Non-pigmented ciliary epithelial cell (primary cell): ENCODE measurements at regions not wholly inside any gene's neighbourhood (a gene's known extent, or its start where the extent isn't known, plus 50 kb on each side); places are given as distances from the start of the nearest gene placed in this dataset.

Experiments
- DNase-seq: peaks from one replicate; pipeline ENCODE4 v3.0.0-alpha.2; 2010; ENCODE audit warnings: low read depth

DNA sequence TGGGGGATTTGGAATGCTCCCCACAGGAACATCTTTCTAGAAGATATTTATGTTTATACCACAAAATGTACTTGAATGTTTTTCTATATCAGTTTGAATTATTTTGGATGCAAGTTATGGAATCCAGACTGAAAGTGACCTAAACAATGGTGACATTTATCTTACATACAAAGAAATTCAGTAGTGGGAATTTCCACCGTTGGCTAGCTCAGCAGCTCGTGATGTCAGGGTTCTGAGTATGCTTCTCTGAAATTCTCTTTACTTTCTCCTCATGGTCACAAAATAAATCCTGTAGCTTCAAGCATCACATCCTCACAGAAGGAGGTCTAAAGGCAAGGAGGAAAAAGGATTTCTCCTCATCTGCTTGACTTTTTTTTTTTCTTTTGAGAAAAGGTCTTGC lies 105.3 kb downstream of the AKAIN1 start:
- DNase-seq, result no peak

DNA sequence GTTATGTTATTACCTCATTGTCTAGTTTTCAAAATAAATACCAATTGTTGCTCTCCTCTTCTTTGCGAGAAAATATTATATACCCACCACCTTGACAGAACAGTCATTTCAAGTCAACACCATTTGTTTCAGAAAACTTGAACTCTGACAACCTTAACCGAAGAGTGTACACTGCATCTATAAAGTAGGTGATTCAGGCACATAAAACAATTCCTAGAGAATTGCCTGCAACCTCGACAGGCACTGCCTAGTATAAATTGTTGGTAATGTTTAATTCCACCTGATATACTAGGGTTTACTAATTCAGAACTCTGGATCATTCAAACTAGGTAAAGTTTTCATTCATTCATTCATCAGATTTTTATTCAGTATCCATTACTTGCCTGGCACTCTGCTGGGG lies 121.8 kb downstream of the AKAIN1 start:
- no peak for DNase-seq

DNA sequence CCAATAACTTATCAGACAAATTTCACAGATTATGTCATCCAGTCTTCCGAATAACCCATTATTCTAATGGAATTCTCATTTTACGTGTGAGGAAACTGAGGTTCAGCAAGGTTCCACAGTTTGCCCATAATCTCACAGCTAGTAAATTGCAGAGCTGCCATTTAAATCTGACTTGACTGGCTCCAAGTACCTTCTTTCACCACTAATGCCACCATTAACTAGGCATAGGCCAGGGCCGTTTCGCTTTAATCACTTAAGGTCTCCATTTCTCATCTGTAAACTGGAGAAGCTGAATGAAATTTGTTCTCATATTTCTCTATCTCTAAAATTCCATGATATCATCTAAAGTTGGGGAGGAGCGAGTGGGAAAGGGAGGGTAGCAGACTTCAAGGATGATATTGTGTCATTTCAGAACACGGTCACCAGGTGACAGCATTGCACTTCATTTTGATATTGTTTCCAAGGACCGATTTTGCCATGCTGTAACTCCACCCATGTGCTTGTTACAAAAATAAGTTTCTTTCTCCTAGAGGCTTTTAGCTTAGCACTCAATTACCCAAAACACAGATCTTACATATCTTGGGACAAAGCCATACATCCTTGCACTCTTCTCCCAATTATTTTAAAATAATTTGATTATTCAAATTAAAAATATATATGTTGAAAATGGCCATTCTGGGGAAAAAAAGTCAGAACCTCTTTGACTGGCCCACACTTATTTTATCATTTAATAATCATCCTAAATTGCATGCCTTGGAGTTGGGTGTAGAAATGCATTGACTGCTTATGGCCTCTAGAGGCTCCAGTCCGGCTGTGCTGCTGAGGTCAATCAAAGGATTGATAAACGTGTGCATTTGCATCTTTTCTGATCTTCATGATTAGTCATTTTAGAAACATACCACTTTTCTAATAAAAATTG lies 123.8 kb downstream of the AKAIN1 start:
- no peak for DNase-seq

DNA sequence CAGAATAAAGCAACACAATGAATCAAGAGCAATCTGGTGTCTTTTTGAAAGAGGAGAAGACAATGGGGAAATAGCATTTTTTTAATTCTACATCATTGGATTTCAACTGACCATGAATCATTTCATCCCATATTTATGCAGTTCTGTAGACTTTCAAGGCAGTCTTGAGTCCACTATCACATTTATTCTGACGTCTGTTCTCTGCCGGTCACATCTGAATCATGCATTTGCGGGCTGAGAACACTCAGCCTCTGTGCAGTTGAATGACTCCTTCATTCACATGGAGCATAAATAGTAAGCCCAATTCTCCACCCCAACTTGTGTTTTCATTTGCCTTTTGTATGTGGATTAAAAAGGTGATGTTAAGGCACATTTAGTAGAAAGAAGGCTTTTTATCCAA lies 128.2 kb downstream of the AKAIN1 start:
- no peak for DNase-seq

DNA sequence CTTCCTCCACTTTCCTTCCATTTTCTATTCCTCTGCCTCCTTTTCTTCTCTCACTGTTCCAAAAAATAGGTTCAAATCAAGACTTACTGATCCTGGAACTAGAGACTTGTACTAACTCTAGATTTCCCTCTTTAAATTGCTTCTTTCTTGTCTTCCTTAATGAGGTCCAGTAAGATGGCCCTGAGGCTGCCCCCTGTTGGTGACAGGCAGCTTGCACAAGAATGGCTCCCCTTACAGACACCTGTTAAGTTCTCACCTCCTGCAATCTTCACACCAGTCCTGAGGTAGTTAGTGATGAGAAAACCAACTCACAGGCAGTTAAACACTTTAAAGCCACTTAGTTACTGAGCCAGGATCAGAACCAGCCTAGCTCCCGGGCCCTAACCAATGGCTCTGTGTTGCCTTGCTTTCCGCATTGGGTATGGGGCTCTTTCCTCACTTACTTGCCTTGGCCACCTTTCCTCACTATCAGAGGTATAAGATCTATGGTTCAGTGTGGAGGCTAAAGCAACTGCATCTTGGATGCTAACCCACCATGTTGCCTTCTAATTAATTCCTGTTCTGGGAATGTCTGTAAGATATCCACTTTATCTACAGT lies 130.6 kb downstream of the AKAIN1 start:
- no peak for DNase-seq

DNA sequence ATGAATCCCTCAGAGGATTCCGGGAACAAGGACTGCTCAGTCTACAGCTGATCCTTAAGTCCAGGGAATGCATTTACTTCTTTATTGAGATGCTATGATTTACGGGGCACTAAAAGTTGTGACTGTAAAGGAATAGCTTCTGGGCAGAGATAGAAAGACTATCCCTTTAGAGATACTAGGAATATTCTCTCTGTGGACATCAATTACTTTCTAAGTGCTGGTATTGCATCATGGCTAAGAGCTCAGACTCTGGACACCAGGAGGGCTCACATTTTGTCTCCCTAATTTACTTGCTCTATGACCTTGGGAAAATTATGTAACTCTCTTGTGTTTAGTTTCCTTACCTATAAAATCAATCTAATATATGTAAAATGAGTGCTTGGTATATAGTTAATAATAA lies 131.4 kb downstream of the AKAIN1 start:
- no peak for DNase-seq

DNA sequence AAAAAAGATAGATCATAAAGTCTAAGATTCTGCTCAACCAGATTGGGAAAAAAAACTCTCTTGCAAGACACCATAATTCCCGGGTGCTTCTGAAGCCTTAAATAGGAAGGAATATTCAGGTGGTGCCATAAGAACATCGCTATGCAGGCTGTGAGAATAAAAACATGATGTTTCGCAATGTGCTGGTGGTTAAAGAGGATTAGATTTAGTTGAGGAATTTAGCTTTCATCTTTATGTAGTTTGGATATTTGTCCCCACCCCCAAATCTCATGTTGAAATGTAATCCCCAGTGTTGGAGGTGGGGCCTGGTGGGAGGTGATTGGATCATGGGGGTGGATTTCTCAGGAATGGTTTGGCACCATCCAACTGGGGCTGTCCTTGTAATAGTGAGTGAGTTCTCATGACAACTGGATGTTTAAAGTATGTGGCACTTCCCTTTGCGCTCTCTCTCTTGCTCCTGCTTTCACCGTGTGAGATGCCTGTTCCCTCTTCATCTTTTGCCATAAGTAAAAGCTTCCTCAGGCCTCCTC lies 132.2 kb downstream of the AKAIN1 start:
- DNase-seq, result no peak

DNA sequence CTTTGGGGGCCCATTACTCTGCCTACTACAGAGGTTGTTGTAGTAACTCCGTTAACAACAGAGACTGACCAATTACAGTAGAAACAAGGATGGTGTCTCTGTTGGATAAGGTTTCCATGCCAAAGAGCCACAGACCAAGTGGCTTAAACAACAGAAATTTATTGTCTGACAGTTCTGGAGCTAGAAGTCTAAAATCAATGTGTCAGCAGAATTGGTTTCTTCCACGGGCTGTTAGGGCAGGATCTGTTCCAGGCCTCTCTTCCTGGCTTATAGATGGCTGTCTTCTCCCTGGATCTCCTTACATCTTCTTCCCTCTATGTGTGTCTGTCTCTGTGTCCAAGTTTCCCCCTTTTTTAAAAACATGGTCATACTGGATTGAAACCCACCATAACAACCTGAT lies 135.3 kb downstream of the AKAIN1 start:
- no peak for DNase-seq

DNA sequence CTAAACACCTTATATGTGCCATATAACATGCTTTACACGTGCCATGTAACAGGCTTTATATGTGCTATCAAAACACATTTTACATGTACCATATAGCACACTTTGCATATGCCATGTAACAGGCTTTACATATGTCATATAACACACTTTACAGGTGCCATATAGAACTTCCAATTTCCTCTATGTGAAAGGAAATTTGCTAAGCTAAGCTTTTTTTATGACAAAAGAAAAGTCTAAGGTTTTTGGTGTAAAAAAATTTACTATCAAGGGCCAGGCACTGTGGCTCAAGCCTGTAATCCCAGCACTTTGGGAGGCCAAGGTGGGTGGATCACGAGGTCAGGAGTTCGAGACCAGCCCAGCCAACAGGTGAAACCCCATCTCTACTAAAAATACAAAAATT lies 136.5 kb downstream of the AKAIN1 start:
- DNase-seq, result no peak

DNA sequence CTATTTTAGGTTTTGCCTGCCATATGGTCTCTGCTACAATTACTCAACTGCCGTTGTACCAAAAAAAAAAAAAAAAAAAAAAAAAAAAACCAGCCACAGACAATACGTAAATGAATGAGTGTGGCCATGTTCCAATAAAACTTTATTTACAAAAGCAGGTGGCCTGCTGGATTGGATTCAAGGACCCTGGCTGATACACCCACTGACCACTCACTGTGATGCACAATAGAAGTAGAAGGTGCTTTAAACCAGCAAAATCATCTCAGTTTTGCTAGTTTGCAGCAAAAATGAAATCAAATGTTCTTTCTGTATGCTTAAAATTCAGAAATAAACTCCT lies 137.4 kb downstream of the AKAIN1 start:
- DNase-seq, result no peak

DNA sequence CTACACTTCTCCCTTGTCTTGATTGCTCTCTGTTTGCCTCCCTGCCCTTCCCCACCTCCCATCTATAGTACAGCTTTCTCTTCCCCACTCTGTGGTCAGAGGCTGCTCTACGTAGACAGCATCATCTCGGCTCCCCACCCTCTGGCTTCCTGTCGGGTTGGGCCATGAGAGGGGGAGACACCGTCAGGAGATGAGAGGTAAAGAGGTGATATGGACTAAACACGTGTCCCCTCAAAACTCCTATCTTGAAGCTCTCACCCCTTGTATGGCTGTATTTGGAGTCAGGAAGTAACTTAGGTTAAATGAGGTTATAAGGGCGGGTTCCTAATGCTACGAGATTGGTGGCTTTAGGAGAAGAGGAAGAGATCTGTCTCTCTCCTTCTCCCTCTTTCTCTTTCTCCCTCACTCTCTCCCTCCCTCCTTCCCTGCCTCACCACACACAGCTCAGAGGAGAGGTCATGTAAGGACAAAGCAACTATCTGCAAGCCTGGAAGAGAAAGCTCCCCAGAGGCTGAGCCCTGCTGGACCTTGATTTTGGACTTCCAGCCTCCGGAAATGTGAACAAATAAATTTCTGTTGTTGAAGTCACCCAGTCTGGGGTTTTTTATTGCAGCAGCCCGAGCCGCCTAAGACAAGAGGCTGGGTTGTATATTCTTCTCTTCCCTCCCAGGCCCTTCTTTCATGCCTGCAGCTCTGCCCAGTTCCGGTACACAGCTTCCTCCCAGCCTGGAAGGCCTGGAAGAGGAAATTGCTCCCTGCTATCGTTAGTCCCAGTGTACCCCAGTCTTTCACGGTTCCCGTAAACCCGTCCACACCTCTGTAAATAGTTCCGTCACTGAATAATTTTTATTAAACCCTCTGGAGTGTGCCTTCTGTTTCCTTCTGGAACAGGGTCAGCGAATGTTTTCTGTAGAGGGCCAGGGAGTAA lies 138.0 kb downstream of the AKAIN1 start:
- DNase-seq, result no peak

DNA sequence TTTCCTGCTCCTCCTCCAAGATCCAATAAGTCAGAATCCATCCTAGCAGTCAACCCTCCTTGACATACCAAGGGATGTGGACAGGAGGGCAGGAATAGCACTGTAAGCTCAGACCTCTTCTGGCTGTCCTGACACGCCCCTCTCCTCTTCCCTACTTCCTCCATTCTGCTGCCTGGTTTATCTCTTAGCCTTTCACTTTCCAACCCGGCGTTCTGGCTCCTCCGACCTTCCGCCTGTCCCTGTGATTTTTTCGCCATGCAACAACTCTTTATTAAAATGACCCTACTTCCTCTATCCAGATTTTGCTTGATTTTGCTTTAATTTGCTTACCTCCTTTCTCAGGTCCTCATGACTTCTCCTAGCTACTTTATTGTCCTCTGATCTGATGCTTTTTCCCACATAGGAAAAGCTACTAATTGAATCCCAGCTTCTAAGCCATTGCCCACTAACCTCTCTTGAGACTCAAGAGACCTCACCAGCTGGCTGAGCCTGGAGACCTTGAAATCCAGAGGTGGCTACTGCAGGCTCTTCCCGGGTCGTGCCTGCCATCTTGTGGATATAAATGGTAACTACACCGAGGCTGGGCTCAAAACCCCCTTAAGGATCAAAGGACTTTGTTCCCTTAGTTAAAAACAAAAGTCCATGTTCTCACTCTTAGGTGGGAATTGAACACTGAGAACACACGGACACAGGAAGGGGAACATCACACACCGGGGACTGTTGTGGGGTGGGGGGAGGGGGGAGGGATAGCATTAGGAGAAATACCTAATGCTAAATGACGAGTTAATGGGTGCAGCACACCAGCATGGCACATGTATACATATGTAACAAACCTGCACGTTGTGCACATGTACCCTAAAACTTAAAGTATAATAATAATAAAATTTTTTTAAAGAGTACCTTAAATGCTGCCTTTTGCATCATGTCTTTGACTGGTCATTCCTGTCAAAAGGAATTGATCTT lies 139.4 kb downstream of the AKAIN1 start:
- no peak for DNase-seq

DNA sequence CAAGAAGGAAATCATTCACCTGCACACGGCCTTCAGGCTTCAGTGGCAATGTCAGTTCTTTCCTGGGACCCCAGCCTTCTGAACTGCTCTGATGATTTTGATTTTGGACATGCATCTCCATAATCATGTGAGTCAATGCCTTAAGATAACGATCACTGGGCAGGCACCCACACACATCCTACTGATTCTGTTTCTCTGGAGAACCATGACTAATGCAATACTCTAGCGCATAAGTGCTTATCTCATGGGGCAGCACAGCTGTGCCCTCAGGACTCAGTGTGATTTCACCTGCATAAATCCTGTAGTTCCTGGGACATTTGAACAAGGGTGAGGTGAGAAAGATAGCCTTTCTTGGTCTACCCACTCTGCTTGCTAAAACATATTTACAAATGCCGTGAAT lies 144.6 kb downstream of the AKAIN1 start:
- DNase-seq, result no peak

DNA sequence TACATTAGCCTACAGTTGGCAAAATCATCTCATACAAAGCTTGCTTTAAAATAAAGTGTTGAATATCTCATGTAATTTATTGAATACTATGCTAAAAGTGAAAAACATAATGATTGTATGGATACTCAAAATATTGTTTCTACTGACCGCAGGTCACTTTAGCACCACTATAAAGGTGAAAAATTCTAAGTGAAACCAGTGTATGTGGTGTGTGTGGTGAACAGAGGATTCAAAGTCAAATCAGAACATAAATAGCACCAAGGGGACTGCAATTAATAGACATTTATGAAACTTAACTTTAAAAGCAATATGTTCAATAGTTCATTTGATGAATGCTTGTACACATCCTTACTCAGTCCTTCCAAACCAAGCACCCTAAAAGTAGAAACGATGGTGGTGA lies 145.8 kb downstream of the AKAIN1 start:
- no peak for DNase-seq

DNA sequence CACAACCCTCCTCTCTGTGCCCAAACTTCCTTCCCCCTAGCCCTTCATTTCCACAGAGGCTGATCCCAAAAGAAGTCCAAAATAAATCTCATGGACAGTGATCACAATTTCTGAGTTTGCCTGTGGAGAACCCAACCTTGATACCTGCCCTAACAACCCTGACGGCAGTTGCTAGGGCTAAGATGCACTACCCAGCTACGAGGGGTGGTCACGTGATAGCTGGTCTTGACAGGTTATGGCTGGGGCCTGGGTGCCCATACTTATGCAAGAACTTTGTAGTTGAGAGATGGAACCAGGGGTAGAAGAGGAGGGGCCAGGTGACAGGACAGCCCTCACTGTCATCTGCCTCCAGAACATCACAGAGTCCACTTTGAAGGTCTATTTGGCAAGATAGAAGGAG lies 147.9 kb downstream of the AKAIN1 start:
- no peak for DNase-seq

DNA sequence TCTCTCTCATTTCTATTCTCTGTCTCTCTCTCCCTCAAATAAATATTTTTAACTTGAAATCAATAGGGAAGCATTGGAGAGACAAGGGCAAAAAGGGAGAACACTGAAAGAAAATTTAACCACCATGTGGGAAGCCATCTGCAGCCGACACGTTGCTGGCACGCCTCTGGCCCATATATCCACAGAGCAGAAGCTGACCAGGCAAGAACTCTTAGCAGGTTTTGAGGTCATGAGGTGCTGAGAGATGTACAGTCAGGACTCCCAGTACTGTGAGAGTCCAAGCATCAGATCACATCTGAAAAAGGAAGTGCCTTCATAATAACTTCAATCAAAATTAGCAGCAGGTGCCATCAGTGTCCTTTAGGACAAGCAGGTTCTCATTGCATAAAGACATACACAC lies 156.6 kb downstream of the AKAIN1 start:
- DNase-seq, result no peak

DNA sequence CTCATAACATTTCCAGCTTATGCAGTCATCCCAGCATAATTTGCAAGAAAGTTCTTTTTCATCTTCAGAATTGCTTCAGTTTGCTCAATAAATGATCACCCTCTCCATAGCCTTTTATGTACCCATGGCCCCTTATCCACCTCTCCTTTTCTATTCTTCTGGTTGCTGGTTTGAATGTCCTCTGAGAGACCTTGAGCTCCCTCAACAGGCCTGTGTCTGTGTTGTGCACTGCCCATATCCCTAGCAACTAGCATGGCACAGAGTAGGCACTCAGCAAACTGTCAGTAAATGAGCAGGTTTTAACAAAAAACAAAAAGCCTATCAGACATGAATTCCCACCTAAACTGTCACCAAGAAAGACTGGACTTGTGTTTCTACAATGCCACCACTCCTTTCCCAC lies 160.5 kb downstream of the AKAIN1 start:
- no peak for DNase-seq

DNA sequence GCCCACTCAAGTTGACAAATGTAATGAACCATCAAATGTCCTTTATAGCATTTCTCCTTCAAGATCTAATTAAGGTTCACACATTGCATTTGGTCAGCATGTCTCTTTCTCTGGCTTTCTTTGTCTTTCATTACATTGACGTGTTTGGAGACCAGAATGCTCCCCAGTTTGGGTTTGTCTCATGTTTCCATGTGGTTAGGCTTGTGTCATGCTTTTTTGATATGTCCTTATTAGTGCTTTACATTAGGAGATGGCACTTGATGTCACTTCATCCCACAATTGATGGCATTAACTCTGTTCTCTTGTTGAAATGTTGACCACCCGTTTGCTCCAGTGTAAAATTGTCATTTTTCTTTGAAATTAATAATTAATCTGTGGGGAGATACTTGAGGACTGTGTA lies 165.8 kb downstream of the AKAIN1 start:
- DNase-seq, result no peak

DNA sequence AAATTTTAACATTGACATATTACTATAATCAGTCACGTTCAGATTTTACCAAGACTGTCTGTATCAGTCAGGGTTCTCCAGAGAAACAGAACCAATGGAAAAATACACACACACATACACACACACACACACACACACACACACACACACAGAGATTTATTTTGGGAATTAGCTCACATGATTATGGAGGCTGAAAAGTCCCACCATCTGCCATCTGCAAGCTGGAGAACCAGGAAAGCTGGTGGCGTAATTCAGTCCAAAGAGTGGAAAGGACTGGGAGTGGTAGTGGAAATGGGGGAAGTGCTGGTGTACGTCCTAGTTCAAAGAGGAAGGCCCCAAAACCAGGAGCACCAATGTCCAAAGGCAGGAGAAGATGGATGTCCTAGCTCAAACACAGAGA lies 166.4 kb downstream of the AKAIN1 start:
- no peak for DNase-seq

DNA sequence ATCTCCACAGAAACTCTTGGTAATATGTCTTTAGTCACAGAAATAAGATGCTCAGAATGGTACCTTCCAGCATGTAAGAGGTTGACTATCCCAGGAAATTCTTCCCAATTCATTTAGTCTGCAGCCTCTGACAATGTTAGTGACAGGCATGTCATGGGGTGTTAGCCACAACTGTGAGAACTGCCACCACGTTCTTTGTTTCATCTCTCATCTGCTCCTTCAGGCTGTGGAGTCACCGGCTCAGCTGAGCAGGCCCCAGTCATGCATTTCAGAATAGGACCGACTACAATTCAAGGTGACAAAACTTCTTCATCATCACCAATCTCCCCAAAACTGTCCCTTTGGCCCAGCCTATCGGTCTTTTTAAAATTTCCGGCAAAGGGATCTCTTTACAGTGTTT lies 167.5 kb downstream of the AKAIN1 start:
- no peak for DNase-seq

DNA sequence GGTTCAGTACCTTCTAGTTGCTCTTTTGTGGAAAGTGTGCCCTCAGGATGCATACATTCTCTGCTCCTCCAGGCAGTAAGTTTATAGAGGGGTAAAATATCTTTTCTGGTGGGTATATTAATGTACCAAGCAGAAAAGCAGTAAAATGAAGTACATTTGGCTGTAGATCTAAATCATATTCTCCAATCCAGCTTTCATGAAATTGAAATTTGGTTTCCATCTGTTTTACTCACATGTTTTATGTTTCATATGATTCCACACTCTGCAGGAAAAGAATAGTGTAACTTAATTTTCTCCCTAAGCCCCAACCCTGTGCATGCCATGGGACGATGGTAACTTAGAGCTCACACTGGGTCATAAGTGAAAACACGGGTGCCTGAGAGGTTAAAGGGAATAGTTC lies 172.3 kb downstream of the AKAIN1 start:
- no peak for DNase-seq
